ENCODE measurements at regions not wholly inside any gene's neighbourhood (a gene's known extent, or its start where the extent isn't known, plus 50 kb on each side); places are given as distances from the start of the nearest gene placed in this dataset.

- TF ChIP-seq CTCF (IDR thresholded peaks at IDR 0.05) (no peak), POLR2A (IDR thresholded peaks at IDR 0.05) (no peak)
Observed at GRCh38 chr12:78407722-78408121, 456.9 kb upstream of the SYT1 start.
